Erythroblast (primary cell): ENCODE measurements at regions not wholly inside any gene's neighbourhood (a gene's known extent, or its start where the extent isn't known, plus 50 kb on each side); places are given as distances from the start of the nearest gene placed in this dataset.
"Not testable (repeated sequence)": the region's sequence is repeated elsewhere in the genome, so short reads cannot be mapped to it uniquely, and the experiment has no call there.

Experiments
- DNase-seq, 2 experiments: peaks; one replicate each; lab custom pipeline; 2025; lab: John Stamatoyannopoulos, UW
- GATA1 ChIP-seq: IDR thresholded peaks from 2 replicates; pipeline ENCODE4 v1.6.1; 2011; ENCODE audit warnings: low read depth, mild to moderate bottlenecking, control low read depth, low read length, moderate library complexity
- POLR2A ChIP-seq: IDR thresholded peaks from 2 replicates; pipeline ENCODE4 v1.6.1; 2011; ENCODE audit warnings: mild to moderate bottlenecking, low read length

DNA sequence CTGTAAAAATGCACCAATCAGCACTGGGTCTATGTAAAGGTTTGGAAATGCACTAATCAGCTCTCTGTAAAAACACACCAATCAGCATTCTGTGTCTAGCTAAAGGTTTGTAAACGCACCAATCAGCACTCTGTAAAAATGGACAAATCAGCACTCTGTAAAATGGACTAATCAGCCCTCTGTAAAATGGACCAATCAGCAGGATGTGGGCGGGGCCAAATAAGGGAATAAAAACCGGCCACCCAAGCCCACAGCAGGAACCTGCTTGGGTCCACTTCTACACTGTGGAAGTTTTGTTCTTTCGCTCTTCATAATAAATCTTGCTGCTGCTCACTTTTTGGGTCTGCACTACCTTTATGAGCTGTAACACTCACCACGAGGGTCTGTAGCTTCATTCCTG, 101.0 kb downstream of the SMC2 start:
- DNase-seq, result not testable (repeated sequence)

DNA sequence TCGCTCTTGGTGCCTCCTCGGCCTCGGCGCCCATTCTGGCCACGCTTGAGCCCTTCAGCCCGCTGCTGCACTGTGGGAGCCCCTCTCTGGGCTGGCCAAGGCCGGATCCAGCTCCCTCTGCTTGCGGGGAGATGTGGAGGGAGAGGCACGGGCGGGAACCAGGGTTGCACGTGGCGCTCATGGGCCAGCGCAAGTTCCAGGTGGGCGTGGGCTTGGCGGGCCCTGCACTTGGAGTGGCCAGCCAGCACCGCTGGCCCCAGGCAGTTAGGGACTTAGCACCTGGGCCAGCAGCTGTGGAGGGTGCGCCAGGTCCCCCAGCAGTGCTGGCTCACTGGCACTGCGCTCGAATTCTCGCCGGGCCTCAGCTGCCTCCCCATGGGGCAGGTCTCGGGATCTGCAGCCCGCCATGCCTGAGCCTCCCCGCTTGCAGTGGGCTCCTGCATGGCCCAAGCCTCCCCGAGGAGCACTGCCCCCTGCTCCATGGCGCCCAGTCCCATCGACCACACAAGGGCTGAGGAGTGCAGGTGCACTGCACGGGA, 106.4 kb downstream of the SMC2 start:
- DNase-seq, result no peak
- TF ChIP-seq POLR2A (no peak), GATA1 (no peak)

- no peak for DNase-seq
Observed at GRCh38 chr9:104206766-104207165, 112.7 kb downstream of the SMC2 start.

GRCh38 chr9:104209387-104209786, 115.3 kb downstream of the SMC2 start:
- no peak for DNase-seq
- TF ChIP-seq GATA1 (no peak), POLR2A (no peak)

More at GRCh38 chr9:104206766-104207165, 112.7 kb downstream of the SMC2 start:
- TF ChIP-seq GATA1, result no peak
- no peak for TF ChIP-seq POLR2A

- no peak for DNase-seq
Observed at GRCh38 chr9:104227108-104227507, 133.0 kb downstream of the SMC2 start.

DNA sequence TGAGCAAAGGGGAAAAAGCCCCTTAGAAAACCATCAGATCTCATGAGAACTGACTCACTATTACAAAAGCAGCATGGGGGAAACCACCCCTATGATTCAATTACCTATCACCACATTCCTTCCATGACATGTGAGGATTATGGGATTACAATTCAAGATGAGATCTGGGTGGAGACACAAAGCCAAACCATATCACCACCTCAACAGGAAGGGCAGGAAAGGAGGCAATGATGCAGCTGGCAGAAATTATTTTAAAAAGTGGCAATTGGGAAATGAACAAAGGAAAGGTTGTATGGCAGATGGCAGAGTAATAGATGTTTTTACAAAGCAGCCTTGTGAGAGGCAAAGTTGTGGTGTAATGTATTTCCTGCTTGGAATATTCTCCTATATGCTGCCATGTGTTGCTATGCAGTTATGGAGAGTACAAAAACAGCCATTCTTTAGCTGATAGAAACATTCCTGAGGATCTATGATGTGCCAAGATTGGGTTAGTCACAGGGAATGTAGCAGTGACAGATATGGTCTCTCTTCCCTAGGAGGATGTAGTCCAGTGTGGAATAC, 138.8 kb downstream of the SMC2 start:
- TF ChIP-seq POLR2A, result no peak
- no peak for TF ChIP-seq GATA1
- no peak for DNase-seq

More at GRCh38 chr9:104227108-104227507, 133.0 kb downstream of the SMC2 start:
- TF ChIP-seq GATA1 (no peak), POLR2A (no peak)

DNA sequence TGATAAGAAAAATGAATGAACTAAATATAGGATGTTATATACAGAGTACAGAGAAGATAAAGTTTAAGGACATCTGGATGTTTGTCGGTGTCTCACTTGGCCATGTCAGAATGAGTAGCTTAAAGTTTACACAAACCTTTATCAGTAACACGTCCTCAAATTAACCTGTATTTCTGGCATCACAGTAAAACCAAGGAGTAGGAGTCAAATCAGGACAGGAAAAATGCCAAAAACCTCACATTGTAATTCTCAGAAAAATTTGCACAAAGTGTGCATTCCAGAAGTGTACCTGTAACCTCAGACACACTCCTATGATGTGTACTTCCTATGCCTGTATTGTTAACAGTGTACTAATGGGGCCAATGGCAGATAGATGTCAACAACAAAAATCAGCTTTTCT, 139.3 kb downstream of the SMC2 start:
- TF ChIP-seq POLR2A (no peak), GATA1 (no peak)
- no peak for DNase-seq

- DNase-seq, result not testable (repeated sequence)
Observed at GRCh38 chr9:104234632-104235337, 140.7 kb downstream of the SMC2 start.

- DNase-seq, result not testable (repeated sequence)
Observed at GRCh38 chr9:104235347-104236120, 141.4 kb downstream of the SMC2 start.

DNA sequence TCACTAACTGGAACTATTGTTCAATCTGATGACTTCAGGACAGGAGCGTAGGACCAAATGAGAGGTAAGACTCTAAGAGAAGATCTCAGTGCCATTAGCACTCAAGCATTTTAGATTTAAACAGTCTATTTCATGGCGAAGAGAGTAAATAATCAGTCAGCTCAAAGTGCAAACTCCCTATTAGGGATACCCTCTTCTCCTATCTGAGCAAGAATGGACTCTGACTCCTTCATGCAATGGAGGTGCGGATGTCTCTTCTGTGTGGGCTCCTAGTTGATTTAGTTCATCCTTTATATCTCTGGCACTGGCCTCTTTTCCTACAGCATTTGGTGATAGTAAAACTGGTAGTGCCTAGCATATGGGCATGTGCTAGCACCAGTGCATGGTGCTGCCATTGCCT, 144.6 kb downstream of the SMC2 start:
- no peak for TF ChIP-seq POLR2A
- no peak for TF ChIP-seq GATA1
- DNase-seq, result no peak

DNA sequence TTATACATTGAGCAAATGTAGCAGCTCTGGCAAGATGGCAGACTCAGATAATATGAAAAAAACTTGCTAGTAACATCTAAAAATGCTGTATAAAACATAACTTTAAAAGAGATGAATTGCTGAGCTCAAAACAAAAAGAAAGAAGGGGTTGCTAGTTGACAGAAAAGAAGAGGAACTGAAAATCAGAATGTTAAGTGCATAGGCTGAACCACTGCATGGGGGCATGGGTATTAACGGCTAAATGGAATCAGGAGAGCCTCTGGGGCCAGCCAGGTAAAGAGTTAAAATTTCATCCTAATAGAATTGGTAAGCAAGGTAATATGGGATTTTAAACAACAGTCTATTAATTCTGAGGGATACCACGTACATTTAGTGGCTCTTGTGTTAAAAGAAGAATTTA, 146.8 kb downstream of the SMC2 start:
- TF ChIP-seq GATA1 (no peak), POLR2A (no peak)
- DNase-seq, result no peak

GRCh38 chr9:104245925-104246324, 151.8 kb downstream of the SMC2 start:
- no peak for TF ChIP-seq GATA1
- no peak for TF ChIP-seq POLR2A
- no peak for DNase-seq

DNA sequence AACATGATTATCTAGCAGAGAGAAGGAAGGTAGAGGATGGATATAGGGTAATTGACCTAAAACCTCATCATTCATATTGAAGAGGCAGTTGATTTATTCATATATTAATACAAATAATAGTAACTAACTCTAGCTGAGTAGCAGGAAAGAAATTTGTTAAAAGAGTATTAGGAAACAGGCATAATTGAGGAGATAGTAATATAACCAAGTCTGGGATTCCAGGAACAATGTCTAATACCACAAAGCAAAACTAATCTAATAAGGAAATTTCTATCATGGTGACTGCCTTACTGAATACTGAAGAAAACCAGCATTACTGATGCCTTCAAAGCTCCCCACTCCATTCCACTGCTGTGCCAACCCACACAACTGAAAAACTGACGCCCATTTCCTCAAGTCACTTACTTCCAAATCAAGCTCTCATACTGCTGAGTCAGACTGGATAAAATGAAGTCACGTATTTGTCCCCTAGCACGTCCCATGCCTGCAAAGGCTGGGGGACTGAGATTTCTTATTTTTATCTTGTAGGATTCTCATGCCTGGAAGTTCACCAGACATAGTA, 153.9 kb downstream of the SMC2 start:
- TF ChIP-seq GATA1, result no peak
- no peak for TF ChIP-seq POLR2A
- no peak for DNase-seq
